Left ventricle myocardium inferior (tissue), 1 donor: ENCODE measurements at regions not wholly inside any gene's neighbourhood (a gene's known extent, or its start where the extent isn't known, plus 50 kb on each side); places are given as distances from the start of the nearest gene placed in this dataset.
"Not testable (repeated sequence)": the region's sequence is repeated elsewhere in the genome, so short reads cannot be mapped to it uniquely, and the experiment has no call there.

Experiments used
- DNase-seq: peaks from one replicate; pipeline ENCODE4 v3.0.0-alpha.2; 2020
- H3K27ac ChIP-seq: fragments of 200-600 bp; replicated peaks from 2 replicates; pipeline ENCODE4 v1.8.0; 2021
- H3K27me3 ChIP-seq: fragments of 200-600 bp; 2 replicates; pipeline ENCODE4 v1.8.0; 2021; ENCODE audit warnings: low read depth
- H3K36me3 ChIP-seq: fragments of 200-600 bp; 2 replicates; pipeline ENCODE4 v1.8.0; 2021
- H3K4me1 ChIP-seq: fragments of 200-600 bp; 2 replicates; pipeline ENCODE4 v1.8.0; 2021
- H3K4me3 ChIP-seq: fragments of 200-600 bp; 2 replicates; pipeline ENCODE4 v1.8.0; 2021; ENCODE audit warnings: mild to moderate bottlenecking, moderate library complexity
- H3K9me3 ChIP-seq: fragments of 200-600 bp; replicated peaks from 2 replicates; pipeline ENCODE4 v1.8.0; 2021
- intact Hi-C: fragments of 100-400 bp; cut with micrococcal nuclease; formaldehyde crosslinking; loops from one replicate; pipeline ENCODE4 v1.11.0; 2022
- TF ChIP-seq, protein P1 (sequence below): fragments of 200-600 bp; IDR thresholded peaks from 2 replicates; pipeline ENCODE4 v1.8.0; 2021; ENCODE audit warnings: antibody characterized with exemption, mild to moderate bottlenecking, borderline replicate concordance
- donor health status: DM: no; HTN: yes; CAD: no; lungs with severe emphysema.

DNA sequence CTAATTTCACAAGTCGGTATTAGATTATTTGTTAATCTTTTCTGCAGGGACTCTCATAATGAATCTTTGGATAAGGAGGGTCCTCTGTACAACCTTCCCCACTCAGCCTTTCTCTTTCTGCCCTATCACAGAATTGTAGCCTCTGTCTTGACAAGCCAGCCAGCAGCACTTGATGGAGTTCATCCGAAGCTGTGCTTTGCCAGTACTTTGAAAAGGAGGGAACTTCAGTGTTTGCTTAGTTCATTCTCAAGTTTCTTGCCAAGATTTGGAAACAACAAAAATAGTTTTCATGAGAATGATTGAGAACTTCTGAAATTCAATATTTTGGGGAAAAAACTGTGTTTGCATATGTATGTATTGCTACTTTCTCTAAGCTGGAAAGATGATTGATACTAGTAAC, 69.3 kb upstream of the HMGB1 start:
- H3K9me3 ChIP-seq: no peaks in the 10 kb centered on the region
- H3K36me3 ChIP-seq: no peaks in the 10 kb centered on the region
- TF ChIP-seq, protein P1, sequence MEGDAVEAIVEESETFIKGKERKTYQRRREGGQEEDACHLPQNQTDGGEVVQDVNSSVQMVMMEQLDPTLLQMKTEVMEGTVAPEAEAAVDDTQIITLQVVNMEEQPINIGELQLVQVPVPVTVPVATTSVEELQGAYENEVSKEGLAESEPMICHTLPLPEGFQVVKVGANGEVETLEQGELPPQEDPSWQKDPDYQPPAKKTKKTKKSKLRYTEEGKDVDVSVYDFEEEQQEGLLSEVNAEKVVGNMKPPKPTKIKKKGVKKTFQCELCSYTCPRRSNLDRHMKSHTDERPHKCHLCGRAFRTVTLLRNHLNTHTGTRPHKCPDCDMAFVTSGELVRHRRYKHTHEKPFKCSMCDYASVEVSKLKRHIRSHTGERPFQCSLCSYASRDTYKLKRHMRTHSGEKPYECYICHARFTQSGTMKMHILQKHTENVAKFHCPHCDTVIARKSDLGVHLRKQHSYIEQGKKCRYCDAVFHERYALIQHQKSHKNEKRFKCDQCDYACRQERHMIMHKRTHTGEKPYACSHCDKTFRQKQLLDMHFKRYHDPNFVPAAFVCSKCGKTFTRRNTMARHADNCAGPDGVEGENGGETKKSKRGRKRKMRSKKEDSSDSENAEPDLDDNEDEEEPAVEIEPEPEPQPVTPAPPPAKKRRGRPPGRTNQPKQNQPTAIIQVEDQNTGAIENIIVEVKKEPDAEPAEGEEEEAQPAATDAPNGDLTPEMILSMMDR: no peak
- no peak overlapping the region for H3K4me3 ChIP-seq
- no peak overlapping the region for H3K27ac ChIP-seq
- intact Hi-C loops: no loop called here
- H3K4me1 ChIP-seq: no peaks in the 10 kb centered on the region
- no peak for DNase-seq
- H3K27me3 ChIP-seq: no peaks in the 10 kb centered on the region

DNA sequence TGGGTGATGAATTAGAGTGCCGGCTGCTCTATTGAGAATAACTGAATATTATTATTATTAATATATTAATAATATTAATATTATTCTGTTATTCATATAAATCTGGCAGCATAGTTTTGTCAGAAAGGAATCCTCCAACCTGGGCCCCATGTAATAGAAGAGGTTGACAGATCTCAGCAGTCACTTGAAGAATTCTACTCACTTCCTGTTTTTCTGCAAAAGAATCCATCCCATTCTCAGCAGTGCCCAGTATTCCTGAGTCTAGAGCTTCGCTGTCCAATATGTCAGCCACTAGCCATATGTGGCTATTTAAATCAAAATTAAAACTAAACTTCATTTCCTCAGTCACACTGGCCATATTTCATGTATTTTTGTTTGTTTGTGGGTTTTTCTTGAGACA, 72.4 kb upstream of the USPL1 start:
- Histone ChIP-seq H3K4me3 (no peak overlapping the region), H3K36me3 (no peaks in the 10 kb centered on the region), H3K27me3 (no peaks in the 10 kb centered on the region), H3K9me3 (no peaks in the 10 kb centered on the region), H3K27ac (no peak overlapping the region), H3K4me1 (no peaks in the 10 kb centered on the region)
- TF ChIP-seq, protein P1: no peak
- intact Hi-C loops: no loop called here
- no peak for DNase-seq

DNA sequence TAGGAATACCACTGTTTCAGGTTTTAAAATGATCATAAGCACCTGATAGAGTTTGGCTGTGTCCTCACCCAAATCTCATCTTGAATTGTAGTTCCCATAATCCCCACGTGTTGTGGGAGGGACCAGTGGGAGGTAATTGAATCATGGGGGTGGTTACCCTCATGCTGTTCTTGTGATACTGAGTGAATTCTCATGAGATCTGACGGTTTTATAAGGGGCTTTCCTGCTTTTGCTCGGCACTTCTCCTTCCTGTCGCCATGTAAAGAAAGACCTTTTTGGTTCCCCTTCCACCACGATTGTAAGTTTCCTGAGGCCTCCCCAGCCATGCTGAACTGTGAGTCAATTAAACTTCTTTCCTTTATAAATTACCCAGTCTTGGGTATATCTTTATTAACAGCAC, 69.7 kb upstream of the USPL1 start:
- H3K4me1 ChIP-seq, H3K36me3 ChIP-seq, H3K27me3 ChIP-seq, H3K4me3 ChIP-seq, H3K9me3 ChIP-seq, DNase-seq, H3K27ac ChIP-seq, intact Hi-C loops: not testable (repeated sequence)

DNA sequence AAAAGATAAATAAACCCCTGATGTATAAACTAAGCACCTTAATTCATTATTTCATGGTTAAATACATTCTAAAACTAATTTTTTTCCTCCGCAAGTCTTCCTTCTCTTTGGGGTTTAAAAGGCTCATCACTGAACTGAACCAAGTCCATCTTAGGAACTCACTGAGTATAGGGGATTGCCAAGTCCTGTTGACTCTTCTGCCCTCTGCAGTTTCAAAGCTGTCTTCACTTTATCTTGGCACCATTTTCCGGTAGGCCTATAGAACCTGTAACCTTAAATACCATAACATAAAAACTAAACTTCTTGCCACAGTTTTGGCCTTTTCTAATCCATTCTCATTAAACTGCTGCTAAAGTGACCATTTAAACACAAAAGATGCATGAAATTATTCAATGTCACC, 66.5 kb upstream of the USPL1 start:
- TF ChIP-seq, protein P1: peak; percentile 44
- intact Hi-C loops: no loop called here
- Histone ChIP-seq H3K4me3 (no peak overlapping the region), H3K27me3 (no peaks in the 10 kb centered on the region), H3K4me1 (no peaks in the 10 kb centered on the region), H3K9me3 (no peaks in the 10 kb centered on the region), H3K36me3 (no peaks in the 10 kb centered on the region), H3K27ac (no peak overlapping the region)
- no peak for DNase-seq

DNA sequence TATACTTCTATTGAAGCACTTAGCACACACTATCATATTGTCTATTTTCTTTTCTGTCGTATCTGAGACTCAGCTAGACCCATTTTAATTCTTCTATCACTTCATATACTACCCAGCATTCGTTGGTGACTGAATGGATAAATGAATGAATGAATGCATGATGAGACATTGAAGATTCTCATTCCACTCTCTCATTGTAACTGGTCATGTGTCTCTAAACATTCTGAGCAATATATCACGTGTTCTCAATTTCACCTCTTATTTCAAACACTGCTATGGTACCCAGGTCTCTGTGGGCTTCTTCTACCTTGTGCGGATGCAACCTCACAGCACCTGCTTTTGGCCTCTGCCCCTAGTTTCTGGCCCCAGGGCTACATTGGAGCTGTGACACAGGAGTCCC, 65.2 kb upstream of the USPL1 start:
- no peak overlapping the region for H3K4me3 ChIP-seq
- no peak overlapping the region for H3K27ac ChIP-seq
- no peak for DNase-seq
- H3K27me3 ChIP-seq: no peaks in the 10 kb centered on the region
- H3K4me1 ChIP-seq: no peaks in the 10 kb centered on the region
- no peaks in the 10 kb centered on the region for H3K9me3 ChIP-seq
- no peaks in the 10 kb centered on the region for H3K36me3 ChIP-seq
- TF ChIP-seq, protein P1: no peak
- intact Hi-C loops: no loop called here

DNA sequence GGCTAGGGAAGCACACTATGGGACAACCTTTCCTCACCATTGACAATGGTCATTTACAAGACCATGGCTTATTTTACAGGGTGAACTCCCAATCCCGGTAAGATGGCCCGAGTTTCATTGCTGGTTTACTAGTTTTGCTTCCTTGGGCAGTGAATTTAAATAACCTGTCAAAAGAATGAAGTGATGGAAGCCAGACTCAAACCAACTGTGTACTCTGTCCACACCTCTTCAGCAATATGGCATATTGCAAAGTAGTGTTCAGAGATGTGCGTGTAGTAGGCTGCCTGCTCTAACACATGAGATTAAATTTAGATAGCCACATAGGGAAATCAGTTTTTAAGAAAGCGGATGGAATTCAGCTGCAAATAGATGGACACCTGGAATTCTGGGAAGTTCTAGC, 58.4 kb upstream of the USPL1 start:
- intact Hi-C loops: no loop called here
- Histone ChIP-seq H3K36me3 (no peaks in the 10 kb centered on the region), H3K27me3 (no peaks in the 10 kb centered on the region), H3K27ac (no peak overlapping the region), H3K9me3 (no peaks in the 10 kb centered on the region), H3K4me3 (no peak overlapping the region), H3K4me1 (no peaks in the 10 kb centered on the region)
- TF ChIP-seq, protein P1: no peak
- no peak for DNase-seq
